Mesendoderm (in vitro differentiated cells): ENCODE measurements at regions not wholly inside any gene's neighbourhood (a gene's known extent, or its start where the extent isn't known, plus 50 kb on each side); places are given as distances from the start of the nearest gene placed in this dataset.
"Not testable (repeated sequence)": the region's sequence is repeated elsewhere in the genome, so short reads cannot be mapped to it uniquely, and the experiment has no call there.

Source experiments
- DNase-seq: peaks from one replicate; pipeline ENCODE4 v3.0.0; 2013
- H2AK5ac ChIP-seq: 2 replicates; pipeline ENCODE4 v1.6.1; 2013; ENCODE audit warnings: low read length, inconsistent platforms
- H2BK120ac ChIP-seq: 2 replicates; pipeline ENCODE4 v1.6.1; 2013; ENCODE audit warnings: low read depth, mild to moderate bottlenecking, low read length, moderate library complexity, mixed read lengths
- H2BK15ac ChIP-seq: replicated peaks from 2 replicates; pipeline ENCODE4 v1.6.1; 2013; ENCODE audit warnings: low read depth, mild to moderate bottlenecking, moderate library complexity
- H2BK5ac ChIP-seq: 2 replicates; pipeline ENCODE4 v1.6.1; 2013; ENCODE audit warnings: low read length, inconsistent platforms
- H3K18ac ChIP-seq: 2 replicates; pipeline ENCODE4 v1.6.1; 2013; ENCODE audit warnings: mild to moderate bottlenecking, low read length, mixed read lengths
- H3K23ac ChIP-seq: one replicate; pipeline ENCODE4 v1.6.1; 2013; ENCODE audit warnings: low read length
- H3K27ac ChIP-seq: 2 replicates; pipeline ENCODE4 v1.5.1; 2013; ENCODE audit warnings: low read depth, mild to moderate bottlenecking, inconsistent platforms, low read length, moderate library complexity
- H3K27me3 ChIP-seq: 2 replicates; pipeline ENCODE4 v1.6.1; 2013; ENCODE audit warnings: low read length, control low read depth, mild to moderate bottlenecking, inconsistent platforms; ENCODE audit not compliant: insufficient read depth, poor library complexity
- H3K36me3 ChIP-seq: 2 replicates; pipeline ENCODE4 v1.6.1; 2013; ENCODE audit warnings: low read length, inconsistent platforms; ENCODE audit not compliant: control insufficient read depth, insufficient read depth
- H3K4ac ChIP-seq: one replicate; pipeline ENCODE4 v1.6.1; 2013; ENCODE audit warnings: low read depth, mild to moderate bottlenecking, low read length, moderate library complexity
- H3K4me1 ChIP-seq: 2 replicates; pipeline ENCODE4 v1.6.1; 2013; ENCODE audit warnings: low read depth, low read length, inconsistent platforms; ENCODE audit not compliant: control insufficient read depth
- H3K4me2 ChIP-seq: 2 replicates; pipeline ENCODE4 v1.6.1; 2013; ENCODE audit warnings: low read length
- H3K4me3 ChIP-seq: 2 replicates; pipeline ENCODE4 v1.5.1; 2013; ENCODE audit warnings: mild to moderate bottlenecking, low read length
- H3K56ac ChIP-seq: one replicate; pipeline ENCODE4 v1.6.1; 2013; ENCODE audit warnings: low read length
- H3K79me1 ChIP-seq: 2 replicates; pipeline ENCODE4 v1.6.1; 2013; ENCODE audit warnings: low read length, inconsistent platforms
- H3K79me2 ChIP-seq: 2 replicates; pipeline ENCODE4 v1.6.1; 2013; ENCODE audit warnings: mild to moderate bottlenecking, low read length; ENCODE audit not compliant: control insufficient read depth, insufficient read depth
- H3K9ac ChIP-seq: 2 replicates; pipeline ENCODE4 v1.6.1; 2013; ENCODE audit warnings: low read length, inconsistent platforms
- H4K5ac ChIP-seq: one replicate; pipeline ENCODE4 v1.6.1; 2013; ENCODE audit warnings: low read length
- H4K8ac ChIP-seq: one replicate; pipeline ENCODE4 v1.6.1; 2013; ENCODE audit warnings: low read depth, mild to moderate bottlenecking, control low read depth, low read length, moderate library complexity
- WGBS: extraction: QIAGEN DNeasy Blood & Tissue Kit; methylation state at CpG from one replicate; pipeline ENCODE4 v1.1.7; 2013; ENCODE audit warnings: low lambda C conversion rate, missing lambda C conversion rate; ENCODE audit not compliant: insufficient coverage; ENCODE audit errors: extremely low coverage; 5-methylcytosine and 5-hydroxymethylcytosine counted together

DNA sequence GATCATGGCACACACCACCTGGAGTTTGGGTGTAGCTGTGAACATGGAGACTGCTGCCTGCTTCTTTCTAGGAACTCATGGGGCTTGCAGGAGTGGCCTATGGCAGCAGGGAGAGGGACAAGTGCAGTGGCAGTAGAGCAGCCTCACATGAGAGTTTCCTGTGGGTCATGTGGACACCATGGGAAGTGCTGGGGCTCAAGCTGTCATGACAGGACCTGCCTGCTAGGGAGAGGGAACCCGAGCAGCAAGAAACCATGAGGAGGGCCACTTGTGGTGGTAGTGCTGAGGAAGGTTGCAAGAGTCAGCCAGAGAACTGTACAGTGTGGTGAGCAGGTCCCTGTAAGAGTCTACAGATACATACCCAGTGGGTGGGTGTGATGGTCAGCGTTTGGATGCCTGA is 73.8 kb upstream of the MRPS22 start:
- no peak overlapping the region for H3K4me2 ChIP-seq
- H3K36me3 ChIP-seq, result no peaks in the 10 kb centered on the region
- no peak overlapping the region for H2AK5ac ChIP-seq
- no CpG with 5 or more reads among the region's 2 CpGs for whole genome bisulfite sequencing
- H3K18ac ChIP-seq, result no peak overlapping the region
- no peaks in the 10 kb centered on the region for H3K79me2 ChIP-seq
- no peak overlapping the region for H3K23ac ChIP-seq
- H4K8ac ChIP-seq, result no peak overlapping the region
- no peak for DNase-seq
- H3K27me3 ChIP-seq, result no peaks in the 10 kb centered on the region
- H3K4me1 ChIP-seq, result no peaks in the 10 kb centered on the region
- H3K4me3 ChIP-seq, result no peak overlapping the region
- H3K56ac ChIP-seq, result no peak overlapping the region
- no peak overlapping the region for H2BK15ac ChIP-seq
- no peak overlapping the region for H3K27ac ChIP-seq
- H3K79me1 ChIP-seq, result no peaks in the 10 kb centered on the region
- no peak overlapping the region for H3K4ac ChIP-seq
- no peak overlapping the region for H3K9ac ChIP-seq
- no peak overlapping the region for H2BK120ac ChIP-seq
- no peak overlapping the region for H2BK5ac ChIP-seq
- H4K5ac ChIP-seq, result no peak overlapping the region

GRCh38 chr3:139270652-139271051 is 73.2 kb upstream of the MRPS22 start:
- H3K18ac ChIP-seq, H3K4ac ChIP-seq, H3K27me3 ChIP-seq: not testable (repeated sequence)

DNA sequence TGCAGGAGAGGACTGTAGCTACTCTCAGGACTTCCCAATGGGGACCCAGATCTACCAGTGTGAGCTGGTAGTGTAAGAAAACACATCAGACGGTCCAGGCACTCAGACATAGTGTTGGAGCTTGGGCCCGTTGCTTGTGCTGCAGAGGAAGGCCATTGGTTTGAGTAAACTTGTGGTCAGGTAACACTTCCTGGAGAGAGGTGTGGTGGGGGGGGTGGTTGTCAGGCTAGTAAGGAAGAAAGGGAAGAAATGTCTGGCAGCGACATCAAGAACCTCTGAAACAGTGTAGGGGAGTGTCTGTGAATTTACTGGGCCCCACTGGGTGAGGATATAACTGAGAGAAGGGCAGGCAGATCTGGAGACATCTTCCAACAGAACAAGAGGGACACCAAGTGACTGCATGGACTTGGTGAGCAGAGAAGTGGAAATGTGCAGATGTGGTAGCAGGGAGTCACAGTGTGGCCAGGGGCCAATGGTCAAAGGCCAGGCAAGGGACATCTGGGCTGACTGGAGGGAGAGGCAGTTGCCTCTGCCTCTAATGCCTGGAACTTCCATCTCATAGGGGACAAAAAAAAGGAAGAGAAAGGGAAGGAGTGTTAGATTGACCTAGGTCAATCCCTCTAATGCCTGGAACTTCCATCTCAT is 63.7 kb upstream of the MRPS22 start:
- H3K56ac ChIP-seq, result no peak overlapping the region
- H3K4me3 ChIP-seq, result no peak overlapping the region
- H2BK5ac ChIP-seq, result no peak overlapping the region
- H4K8ac ChIP-seq, result no peak overlapping the region
- no peaks in the 10 kb centered on the region for H3K79me2 ChIP-seq
- H3K79me1 ChIP-seq, result no peaks in the 10 kb centered on the region
- no peak overlapping the region for H3K23ac ChIP-seq
- H3K4me1 ChIP-seq, result no peaks in the 10 kb centered on the region
- H3K18ac ChIP-seq, result no peak overlapping the region
- H2BK15ac ChIP-seq, result no peak overlapping the region
- DNase-seq, result no peak
- H2BK120ac ChIP-seq, result no peak overlapping the region
- H2AK5ac ChIP-seq, result no peak overlapping the region
- no peak overlapping the region for H3K4me2 ChIP-seq
- H4K5ac ChIP-seq, result no peak overlapping the region
- H3K27me3 ChIP-seq, result no peaks in the 10 kb centered on the region
- no peaks in the 10 kb centered on the region for H3K36me3 ChIP-seq
- H3K27ac ChIP-seq, result no peak overlapping the region
- WGBS, result no CpG with 5 or more reads among the region's 3 CpGs
- no peak overlapping the region for H3K4ac ChIP-seq
- no peak overlapping the region for H3K9ac ChIP-seq

More at GRCh38 chr3:139270652-139271051, 73.2 kb upstream of the MRPS22 start:
- H3K36me3 ChIP-seq, H4K8ac ChIP-seq, H3K4me2 ChIP-seq, H3K4me3 ChIP-seq, H3K79me2 ChIP-seq, H2BK15ac ChIP-seq, H2BK5ac ChIP-seq, H3K9ac ChIP-seq, H3K56ac ChIP-seq, H3K23ac ChIP-seq, H3K4me1 ChIP-seq, H2BK120ac ChIP-seq, H3K27ac ChIP-seq, DNase-seq, H3K79me1 ChIP-seq, H2AK5ac ChIP-seq, H4K5ac ChIP-seq: not testable (repeated sequence)
- no CpG with 5 or more reads among the region's 2 CpGs for WGBS

DNA sequence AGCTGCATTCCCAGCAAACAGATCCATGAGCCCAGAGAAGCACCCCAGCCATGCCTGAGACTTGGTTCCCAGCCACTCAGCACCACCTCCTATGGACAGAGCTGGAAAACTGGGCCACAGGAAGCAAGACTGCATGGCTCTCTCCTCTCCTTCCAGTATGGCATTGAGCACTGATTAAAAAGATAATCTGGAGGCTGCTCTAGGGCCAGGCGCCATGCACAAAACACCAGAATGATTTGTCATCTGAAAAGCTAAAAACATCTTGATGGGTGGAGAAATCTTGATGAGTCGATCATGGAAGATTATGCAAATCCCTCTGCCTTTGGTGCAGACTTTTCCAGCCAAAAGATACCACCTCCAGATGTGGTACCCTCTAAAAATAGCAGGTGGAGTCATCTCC is 62.7 kb upstream of the MRPS22 start:
- Histone ChIP-seq H2AK5ac (no peak overlapping the region), H2BK15ac (no peak overlapping the region), H4K5ac (no peak overlapping the region), H3K27ac (no peak overlapping the region), H3K27me3 (no peaks in the 10 kb centered on the region), H3K79me1 (no peaks in the 10 kb centered on the region), H2BK120ac (no peak overlapping the region), H3K23ac (no peak overlapping the region), H3K18ac (no peak overlapping the region), H3K36me3 (no peaks in the 10 kb centered on the region), H2BK5ac (no peak overlapping the region), H3K9ac (no peak overlapping the region), H3K79me2 (no peaks in the 10 kb centered on the region), H3K4ac (no peak overlapping the region), H4K8ac (no peak overlapping the region), H3K4me1 (no peaks in the 10 kb centered on the region), H3K56ac (no peak overlapping the region), H3K4me3 (no peak overlapping the region), H3K4me2 (no peak overlapping the region)
- DNase-seq, result no peak
- no CpG with 5 or more reads among the region's 2 CpGs for WGBS

DNA sequence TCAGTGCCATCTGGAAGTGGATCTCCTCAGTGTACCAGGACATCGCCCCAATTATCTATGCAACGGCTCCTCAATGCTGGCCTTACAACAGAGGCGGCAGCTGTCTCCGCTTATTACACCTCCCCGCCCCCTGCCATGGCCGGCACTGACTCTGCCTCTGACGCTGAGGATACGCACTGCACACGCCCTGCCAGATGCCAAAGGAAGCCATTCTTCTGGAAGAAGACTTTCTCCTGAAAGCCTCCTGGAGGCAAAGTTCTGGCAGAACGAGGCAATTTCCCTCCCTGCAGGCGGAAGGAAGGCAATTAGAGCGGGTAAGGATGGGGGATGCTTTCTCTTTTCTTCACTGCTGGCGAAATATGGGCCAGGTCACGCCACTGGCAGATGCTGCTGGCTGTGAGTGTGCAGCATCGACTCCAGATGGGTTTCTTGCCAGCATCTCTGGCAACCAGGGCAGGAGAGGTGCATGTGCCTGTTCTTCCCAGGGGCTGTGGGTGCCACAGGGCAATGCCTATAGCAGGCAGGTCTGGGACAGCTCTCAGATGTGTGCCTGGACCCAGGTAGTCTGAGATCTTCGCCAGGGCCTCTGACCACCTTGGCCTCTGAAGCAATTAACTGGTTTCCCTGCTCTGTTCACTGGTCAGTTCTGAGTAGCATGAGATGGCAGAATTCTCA is 62.2 kb upstream of the MRPS22 start:
- Histone ChIP-seq H3K18ac (no peak overlapping the region), H3K4me1 (no peaks in the 10 kb centered on the region), H3K23ac (no peak overlapping the region), H3K27ac (no peak overlapping the region), H2BK120ac (no peak overlapping the region), H2AK5ac (no peak overlapping the region), H3K27me3 (no peaks in the 10 kb centered on the region), H3K9ac (no peak overlapping the region), H3K79me2 (no peaks in the 10 kb centered on the region), H3K4ac (no peak overlapping the region), H3K79me1 (no peaks in the 10 kb centered on the region), H3K4me3 (no peak overlapping the region), H2BK15ac (no peak overlapping the region), H3K56ac (no peak overlapping the region), H4K8ac (no peak overlapping the region), H3K4me2 (no peak overlapping the region), H2BK5ac (no peak overlapping the region), H4K5ac (no peak overlapping the region), H3K36me3 (no peaks in the 10 kb centered on the region)
- no peak for DNase-seq
- WGBS, result no CpG with 5 or more reads among the region's 16 CpGs

DNA sequence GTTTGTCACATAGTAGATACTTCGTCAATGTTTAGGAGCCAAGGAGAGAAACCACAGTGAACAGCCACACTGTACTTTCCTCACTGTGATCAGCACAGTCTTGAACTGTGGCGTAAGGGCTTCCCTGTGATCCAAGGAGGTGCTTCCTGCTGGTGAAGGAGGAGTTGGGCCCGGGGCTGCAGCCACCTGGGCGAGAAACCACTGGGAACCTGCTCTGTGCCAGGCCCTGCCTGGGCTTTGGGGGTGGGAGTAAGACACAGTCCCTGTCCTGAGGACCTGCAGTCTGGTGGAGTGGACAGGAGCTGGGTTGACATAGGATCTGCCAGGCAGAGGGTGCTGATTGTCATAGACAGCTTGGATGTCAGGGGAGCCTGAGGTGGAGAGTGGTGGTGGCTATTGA is 60.5 kb upstream of the MRPS22 start:
- no peak overlapping the region for H4K5ac ChIP-seq
- no peak overlapping the region for H3K9ac ChIP-seq
- H3K27ac ChIP-seq, result no peak overlapping the region
- WGBS, result no CpG with 5 or more reads among the region's 4 CpGs
- H3K4ac ChIP-seq, result no peak overlapping the region
- no peak overlapping the region for H3K4me3 ChIP-seq
- no peak overlapping the region for H2BK120ac ChIP-seq
- H4K8ac ChIP-seq, result no peak overlapping the region
- no peak overlapping the region for H3K4me2 ChIP-seq
- no peaks in the 10 kb centered on the region for H3K4me1 ChIP-seq
- H3K56ac ChIP-seq, result no peak overlapping the region
- no peak overlapping the region for H2BK5ac ChIP-seq
- no peaks in the 10 kb centered on the region for H3K27me3 ChIP-seq
- H2BK15ac ChIP-seq, result no peak overlapping the region
- DNase-seq, result no peak
- no peak overlapping the region for H3K18ac ChIP-seq
- H3K23ac ChIP-seq, result no peak overlapping the region
- no peaks in the 10 kb centered on the region for H3K36me3 ChIP-seq
- no peaks in the 10 kb centered on the region for H3K79me2 ChIP-seq
- no peak overlapping the region for H2AK5ac ChIP-seq
- no peaks in the 10 kb centered on the region for H3K79me1 ChIP-seq
